ENCODE measurements at regions not wholly inside any gene's neighbourhood (a gene's known extent, or its start where the extent isn't known, plus 50 kb on each side); places are given as distances from the start of the nearest gene placed in this dataset.

DNA sequence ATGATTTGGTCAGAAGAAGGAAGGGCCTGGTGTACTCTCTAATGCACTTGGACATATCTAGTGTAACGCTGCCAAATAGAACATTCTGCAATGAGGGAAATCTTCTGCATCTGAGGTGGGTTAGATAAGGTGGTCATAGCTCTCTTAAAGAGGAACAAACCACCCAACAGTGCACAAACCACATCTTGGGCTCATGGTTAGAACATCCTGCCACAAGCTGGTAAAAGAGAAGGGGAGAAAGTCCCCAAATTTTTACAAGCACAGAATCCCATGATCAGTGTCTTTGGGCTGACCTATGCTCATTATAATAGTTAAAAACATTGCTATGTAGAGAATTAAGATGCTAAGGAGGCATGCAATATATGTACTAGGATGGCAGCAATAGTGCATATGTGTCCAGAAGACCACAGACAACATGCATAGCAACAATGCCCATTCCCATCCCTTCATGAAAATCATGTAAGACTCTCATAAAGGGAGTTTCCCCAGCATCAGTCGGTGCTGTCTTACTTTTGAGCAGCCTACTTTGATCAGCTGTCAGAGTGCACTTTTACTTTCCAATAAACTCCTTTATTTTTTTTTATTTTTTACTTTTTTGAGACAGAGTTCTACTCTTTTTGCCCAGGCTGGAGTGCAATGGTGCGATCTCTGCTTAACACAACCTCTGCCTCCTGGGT lies 99.7 kb upstream of the SLC7A11 start:
- TF ChIP-seq, protein P1, sequence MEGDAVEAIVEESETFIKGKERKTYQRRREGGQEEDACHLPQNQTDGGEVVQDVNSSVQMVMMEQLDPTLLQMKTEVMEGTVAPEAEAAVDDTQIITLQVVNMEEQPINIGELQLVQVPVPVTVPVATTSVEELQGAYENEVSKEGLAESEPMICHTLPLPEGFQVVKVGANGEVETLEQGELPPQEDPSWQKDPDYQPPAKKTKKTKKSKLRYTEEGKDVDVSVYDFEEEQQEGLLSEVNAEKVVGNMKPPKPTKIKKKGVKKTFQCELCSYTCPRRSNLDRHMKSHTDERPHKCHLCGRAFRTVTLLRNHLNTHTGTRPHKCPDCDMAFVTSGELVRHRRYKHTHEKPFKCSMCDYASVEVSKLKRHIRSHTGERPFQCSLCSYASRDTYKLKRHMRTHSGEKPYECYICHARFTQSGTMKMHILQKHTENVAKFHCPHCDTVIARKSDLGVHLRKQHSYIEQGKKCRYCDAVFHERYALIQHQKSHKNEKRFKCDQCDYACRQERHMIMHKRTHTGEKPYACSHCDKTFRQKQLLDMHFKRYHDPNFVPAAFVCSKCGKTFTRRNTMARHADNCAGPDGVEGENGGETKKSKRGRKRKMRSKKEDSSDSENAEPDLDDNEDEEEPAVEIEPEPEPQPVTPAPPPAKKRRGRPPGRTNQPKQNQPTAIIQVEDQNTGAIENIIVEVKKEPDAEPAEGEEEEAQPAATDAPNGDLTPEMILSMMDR (IDR thresholded peaks at IDR 0.05), result no peak
- TF ChIP-seq POLR2AphosphoS5 (IDR thresholded peaks at IDR 0.05) (no peak), EP300 (IDR thresholded peaks at IDR 0.05; ENCODE audit: low read depth) (no peak), POLR2A (IDR thresholded peaks at IDR 0.05) (no peak)
